AG09319 (cell line): ENCODE measurements at regions not wholly inside any gene's neighbourhood (a gene's known extent, or its start where the extent isn't known, plus 50 kb on each side); places are given as distances from the start of the nearest gene placed in this dataset.

ENCODE experiments used
- DNase-seq: peaks from one replicate; pipeline ENCODE4 v3.0.0-alpha.2; 2010; ENCODE audit warnings: low read depth; ENCODE audit errors: extremely low read depth
- CTCF ChIP-seq: IDR thresholded peaks from 2 replicates; pipeline ENCODE4 v1.5.1; 2011; ENCODE audit warnings: low read depth, mild to moderate bottlenecking, inconsistent platforms, low read length, moderate library complexity

DNA sequence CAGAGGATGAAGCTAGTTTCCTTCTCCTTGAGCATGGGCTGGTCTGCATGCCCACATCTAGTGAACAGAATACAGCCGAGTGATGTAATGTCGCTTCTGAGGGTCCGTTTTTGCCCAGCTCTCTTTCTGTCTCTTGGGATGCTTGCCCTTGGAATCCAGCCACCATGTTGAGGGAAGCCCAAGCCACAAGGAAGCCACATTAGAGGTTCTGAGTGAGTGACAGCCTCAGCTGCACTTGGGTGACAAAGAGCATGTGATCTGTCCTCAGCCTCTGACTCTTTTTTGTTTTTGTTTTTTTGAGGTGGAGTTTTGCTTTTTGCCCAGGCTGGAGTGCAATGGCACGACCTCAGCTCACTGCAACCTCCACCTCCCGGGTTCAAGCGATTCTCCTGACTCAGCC, 100.6 kb upstream of the SALL4 start:
- no peak for DNase-seq
- TF ChIP-seq CTCF: no peak

GRCh38 chr20:51900443-51900842, 98.1 kb upstream of the SALL4 start:
- no peak for TF ChIP-seq CTCF
- DNase-seq: no peak

GRCh38 chr20:51899674-51900073, 97.4 kb upstream of the SALL4 start:
- TF ChIP-seq CTCF: no peak
- no peak for DNase-seq

- no peak for DNase-seq
- no peak for TF ChIP-seq CTCF
Measured at GRCh38 chr20:51898788-51899187, 96.5 kb upstream of the SALL4 start.

DNA sequence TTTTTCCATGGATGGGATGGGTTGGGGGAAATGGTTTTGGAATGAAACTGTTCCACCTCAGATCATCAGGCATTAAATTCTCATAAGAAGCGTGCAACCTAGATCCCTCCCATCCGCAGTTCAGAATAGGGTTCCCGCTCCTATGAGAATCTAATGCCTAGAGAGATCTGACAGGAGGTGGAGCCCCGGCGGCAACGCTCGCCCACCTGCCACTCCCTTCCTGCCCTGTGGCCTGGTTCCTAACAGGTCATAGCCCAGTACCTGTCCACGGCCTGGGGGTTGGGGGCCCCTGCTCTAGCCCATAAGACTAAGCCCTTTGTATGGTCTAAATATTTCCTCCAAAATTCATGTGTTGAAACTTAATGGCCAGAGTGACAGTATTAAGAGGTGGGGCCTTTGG, 92.3 kb upstream of the SALL4 start:
- no peak for TF ChIP-seq CTCF
- no peak for DNase-seq

DNA sequence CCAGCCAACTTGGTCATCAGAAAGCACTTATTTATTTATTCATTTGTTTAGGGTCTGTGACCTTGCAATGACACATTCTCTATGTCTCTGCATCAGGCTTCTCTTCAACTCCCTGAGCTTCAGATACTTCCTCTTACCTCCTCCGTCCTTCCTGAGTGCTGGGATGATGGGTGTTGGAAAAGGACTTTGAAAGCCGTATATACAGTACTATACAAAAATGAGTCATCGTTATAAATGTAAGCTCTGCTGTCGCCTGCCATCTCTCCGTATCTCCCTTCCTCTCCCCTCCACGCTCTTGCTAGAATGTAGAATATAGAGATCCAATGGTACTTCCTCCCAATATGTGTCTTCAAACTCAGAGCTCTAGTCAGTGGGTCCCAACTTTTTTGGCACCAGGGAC, 91.9 kb upstream of the SALL4 start:
- TF ChIP-seq CTCF: no peak
- DNase-seq: no peak

DNA sequence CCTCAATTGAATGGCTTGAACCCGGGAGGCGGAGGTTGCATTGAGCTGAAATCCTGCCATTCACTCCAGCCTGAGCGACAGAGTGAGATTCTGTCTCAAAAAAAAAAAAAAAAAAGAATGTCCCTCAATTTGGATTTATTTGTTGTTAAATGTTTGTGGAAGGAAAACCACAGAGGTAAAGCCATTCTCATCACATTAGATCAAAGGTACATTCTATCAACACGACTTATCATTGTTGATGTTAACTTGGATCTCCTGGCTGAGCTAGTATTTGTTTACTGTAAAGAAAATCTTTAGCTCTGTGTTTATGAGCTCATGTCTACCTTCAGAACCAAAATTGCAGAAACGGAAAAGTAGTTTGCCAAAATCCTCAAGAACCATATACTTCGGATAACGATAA, 91.4 kb upstream of the SALL4 start:
- TF ChIP-seq CTCF: no peak
- DNase-seq: no peak
